T1000 (cell line): ENCODE measurements at regions not wholly inside any gene's neighbourhood (a gene's known extent, or its start where the extent isn't known, plus 50 kb on each side); places are given as distances from the start of the nearest gene placed in this dataset.
"Not testable (repeated sequence)": the region's sequence is repeated elsewhere in the genome, so short reads cannot be mapped to it uniquely, and the experiment has no call there.

Source experiments
- DNase-seq: peaks from one replicate; lab custom pipeline; 2025; ENCODE audit warnings: mixed read lengths; lab: John Stamatoyannopoulos, UW

GRCh38 chrX:465418-466215, 78.9 kb upstream of the PPP2R3B start:
- no peak for DNase-seq

- DNase-seq: not testable (repeated sequence)
Measured at GRCh38 chrX:466836-467235, 80.1 kb upstream of the PPP2R3B start.

- not testable (repeated sequence) for DNase-seq
Measured at GRCh38 chrX:467686-468085, 81.0 kb upstream of the PPP2R3B start.

- no peak for DNase-seq
Measured at GRCh38 chrX:468979-469378, 82.3 kb upstream of the PPP2R3B start.

- no peak for DNase-seq
Measured at GRCh38 chrX:470686-471085, 84.0 kb upstream of the PPP2R3B start.

- DNase-seq: no peak
Measured at GRCh38 chrX:471281-471680, 84.6 kb upstream of the PPP2R3B start.

- DNase-seq: not testable (repeated sequence)
Measured at GRCh38 chrX:472275-472674, 85.6 kb upstream of the PPP2R3B start.

GRCh38 chrX:475926-476723, 89.4 kb upstream of the PPP2R3B start:
- DNase-seq: no peak

GRCh38 chrX:476724-477075, 90.0 kb upstream of the PPP2R3B start:
- no peak for DNase-seq

- DNase-seq: no peak
Measured at GRCh38 chrX:477441-478012, 90.8 kb upstream of the PPP2R3B start.

GRCh38 chrX:479273-479981, 92.7 kb upstream of the PPP2R3B start:
- DNase-seq: no peak

- no peak for DNase-seq
Measured at GRCh38 chrX:480861-481417, 94.2 kb upstream of the PPP2R3B start.

GRCh38 chrX:482192-482701, 95.5 kb upstream of the PPP2R3B start:
- no peak for DNase-seq

GRCh38 chrX:482702-483203, 96.0 kb upstream of the PPP2R3B start:
- no peak for DNase-seq

GRCh38 chrX:485368-485767, 98.7 kb upstream of the PPP2R3B start:
- no peak for DNase-seq

GRCh38 chrX:486325-486724, 99.6 kb upstream of the PPP2R3B start:
- DNase-seq: no peak

- no peak for DNase-seq
Measured at GRCh38 chrX:487836-488235, 101.1 kb upstream of the PPP2R3B start.

GRCh38 chrX:489820-490219, 103.1 kb upstream of the PPP2R3B start:
- no peak for DNase-seq

GRCh38 chrX:497186-498014, 110.7 kb upstream of the PPP2R3B start:
- DNase-seq: no peak

GRCh38 chrX:498901-499300, 112.2 kb upstream of the PPP2R3B start:
- DNase-seq: not testable (repeated sequence)
